ENCODE measurements at regions not wholly inside any gene's neighbourhood (a gene's known extent, or its start where the extent isn't known, plus 50 kb on each side); places are given as distances from the start of the nearest gene placed in this dataset.

DNA sequence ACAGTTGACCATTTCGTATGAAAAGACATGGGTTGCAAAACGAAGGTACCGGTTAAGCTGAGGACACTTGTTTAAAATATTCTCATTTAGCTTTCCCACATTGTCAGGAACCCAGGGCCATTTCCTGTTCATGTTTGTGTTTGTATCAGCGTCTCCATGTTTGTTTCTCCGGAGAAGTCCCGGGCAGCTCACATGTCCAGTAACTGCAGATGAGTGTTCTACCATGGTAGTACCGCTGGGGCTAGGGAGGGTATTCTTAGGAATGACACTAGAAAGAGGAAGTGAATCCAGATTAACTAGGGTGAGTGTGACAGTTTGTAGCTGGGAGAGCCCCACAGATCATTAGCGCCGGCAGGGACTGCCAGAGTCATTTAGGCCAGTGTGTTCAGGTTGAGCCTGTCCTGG, 50.0 kb upstream of the EVL start (continued):
- TF ChIP-seq, protein P1, sequence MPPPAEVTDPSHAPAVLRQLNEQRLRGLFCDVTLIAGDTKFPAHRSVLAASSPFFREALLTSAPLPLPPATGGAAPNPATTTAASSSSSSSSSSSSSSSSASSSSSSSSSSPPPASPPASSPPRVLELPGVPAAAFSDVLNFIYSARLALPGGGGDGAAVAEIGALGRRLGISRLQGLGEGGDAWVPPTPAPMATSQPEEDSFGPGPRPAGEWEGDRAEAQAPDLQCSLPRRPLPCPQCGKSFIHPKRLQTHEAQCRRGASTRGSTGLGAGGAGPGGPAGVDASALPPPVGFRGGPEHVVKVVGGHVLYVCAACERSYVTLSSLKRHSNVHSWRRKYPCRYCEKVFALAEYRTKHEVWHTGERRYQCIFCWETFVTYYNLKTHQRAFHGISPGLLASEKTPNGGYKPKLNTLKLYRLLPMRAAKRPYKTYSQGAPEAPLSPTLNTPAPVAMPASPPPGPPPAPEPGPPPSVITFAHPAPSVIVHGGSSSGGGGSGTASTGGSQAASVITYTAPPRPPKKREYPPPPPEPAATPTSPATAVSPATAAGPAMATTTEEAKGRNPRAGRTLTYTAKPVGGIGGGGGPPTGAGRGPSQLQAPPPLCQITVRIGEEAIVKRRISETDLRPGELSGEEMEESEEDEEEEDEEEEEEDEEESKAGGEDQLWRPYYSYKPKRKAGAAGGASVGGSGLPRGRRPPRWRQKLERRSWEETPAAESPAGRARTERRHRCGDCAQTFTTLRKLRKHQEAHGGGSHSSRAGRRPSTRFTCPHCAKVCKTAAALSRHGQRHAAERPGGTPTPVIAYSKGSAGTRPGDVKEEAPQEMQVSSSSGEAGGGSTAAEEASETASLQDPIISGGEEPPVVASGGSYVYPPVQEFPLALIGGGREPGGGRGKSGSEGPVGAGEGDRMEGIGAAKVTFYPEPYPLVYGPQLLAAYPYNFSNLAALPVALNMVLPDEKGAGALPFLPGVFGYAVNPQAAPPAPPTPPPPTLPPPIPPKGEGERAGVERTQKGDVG (CRISPR knock-in tag; IDR thresholded peaks at IDR 0.05), result no peak
- peak; percentile 94 for TF ChIP-seq IKZF1 (conservative IDR thresholded peaks at IDR 0.05)
- TF ChIP-seq SIX5 (IDR thresholded peaks at IDR 0.05; ENCODE audit: low read depth, low read length, severe bottlenecking), result no peak
- no peak for TF ChIP-seq NR2C2 (IDR thresholded peaks at IDR 0.05; ENCODE audit: borderline replicate concordance, control insufficient read depth, insufficient read length, low read depth)
- TF ChIP-seq STAT3 (IDR thresholded peaks at IDR 0.05; ENCODE audit: low read depth, low read length), result no peak
- TF ChIP-seq MTA3 (IDR thresholded peaks at IDR 0.05; ENCODE audit: borderline replicate concordance, low read length), result no peak
- no peak for TF ChIP-seq JUND (IDR thresholded peaks at IDR 0.05; ENCODE audit: low read depth, low read length)
- TF ChIP-seq ZNF622 (IDR thresholded peaks at IDR 0.05), result no peak
- TF ChIP-seq POLR2AphosphoS5 (IDR thresholded peaks at IDR 0.05; ENCODE audit: low read length), result no peak
- TF ChIP-seq PKNOX1 (IDR thresholded peaks at IDR 0.05), result peak; percentile 30; the same call in 1 of the 2 replicates
- peak; percentile 84; the same call in 1 of the 2 replicates for TF ChIP-seq MYB (IDR thresholded peaks at IDR 0.05; ENCODE audit: borderline replicate concordance, low read depth, low read length)
- no peak for TF ChIP-seq LARP7 (IDR thresholded peaks at IDR 0.05)
- no peak for TF ChIP-seq HDGF (IDR thresholded peaks at IDR 0.05)
- 0 out of 2 replicates have a peak, but pooled peaks have one; percentile 38 for TF ChIP-seq TCF12 (IDR thresholded peaks at IDR 0.05; ENCODE audit: low read depth, low read length)
- TF ChIP-seq ATF7 (IDR thresholded peaks at IDR 0.05; ENCODE audit: low read depth), result peak; percentile 68; the same call in 1 of the 2 replicates
- peak; percentile 66; the same call in 1 of the 2 replicates for TF ChIP-seq IRF4 (IDR thresholded peaks at IDR 0.05; ENCODE audit: low read depth, low read length)
- TF ChIP-seq ZNF24 (IDR thresholded peaks at IDR 0.05), result no peak
- TF ChIP-seq TCF7 (IDR thresholded peaks at IDR 0.05; ENCODE audit: borderline replicate concordance), result no peak
- TF ChIP-seq MEF2A (IDR thresholded peaks at IDR 0.05; ENCODE audit: insufficient read depth, low read depth, low read length), result peak; percentile 29; the same call in 1 of the 2 replicates
- TF ChIP-seq RELA (IDR thresholded peaks at IDR 0.05; ENCODE audit: borderline replicate concordance, partially characterized antibody), result peak; percentile 72
- TF ChIP-seq PRDM15 (CRISPR knock-in tag; IDR thresholded peaks at IDR 0.05), result no peak
- TF ChIP-seq RFX5 (IDR thresholded peaks at IDR 0.05; ENCODE audit: low read depth, low read length), result no peak
- TF ChIP-seq CEBPB (IDR thresholded peaks at IDR 0.05; ENCODE audit: borderline replicate concordance in 1 of 2, low read depth in 2 of 2, low read length in 2 of 2), result no peak
- TF ChIP-seq NFYB (IDR thresholded peaks at IDR 0.05; ENCODE audit: insufficient read depth, low read depth, low read length), result no peak
- no peak for TF ChIP-seq RAD51 (IDR thresholded peaks at IDR 0.05)
- peak; percentile 25 for TF ChIP-seq MEF2B (IDR thresholded peaks at IDR 0.05; ENCODE audit: partially characterized antibody, poor library complexity, severe bottlenecking)
- peak; percentile 93 for TF ChIP-seq DPF2 (IDR thresholded peaks at IDR 0.05)
